ENCODE measurements at regions not wholly inside any gene's neighbourhood (a gene's known extent, or its start where the extent isn't known, plus 50 kb on each side); places are given as distances from the start of the nearest gene placed in this dataset.

- ChIA-PET SMC1A (ENCODE audit: uncharacterized antibody, unreplicated experiment) (no interaction called here), RAD21 (ENCODE audit: unreplicated experiment) (no interaction called here), POLR2A (no interaction called here), CTCF (no interaction called here)
- DNase-seq (ENCODE audit: low read depth, low spot score) (no peak), FAIRE-seq (no peak), ATAC-seq (no peak)
- H3K4me2 ChIP-seq (ENCODE audit: control insufficient read depth, insufficient read depth), result no peak overlapping the region
- no peaks in the 10 kb centered on the region for H3K79me2 ChIP-seq (ENCODE audit: control insufficient read depth, insufficient read depth, low read length)
- no peaks in the 10 kb centered on the region for H3K4me1 ChIP-seq (ENCODE audit: control insufficient read depth, insufficient read depth, low read length)
- intact Hi-C loops (cut with micrococcal nuclease; ENCODE audit: unreplicated experiment), result no loop called here
- no TSS peak for BruUV-seq (replicated peaks)
- H3K4me3 ChIP-seq, result no peak overlapping the region
- no peak overlapping the region for H3K27ac ChIP-seq (ENCODE audit: control insufficient read depth, insufficient read depth)
- TF ChIP-seq JUND (IDR thresholded peaks at IDR 0.05; ENCODE audit: low read depth, low read length), result no peak
- TF ChIP-seq NR2F1 (conservative IDR thresholded peaks at IDR 0.05), result no peak
- TF ChIP-seq SUPT20H (IDR thresholded peaks at IDR 0.05; ENCODE audit: borderline replicate concordance, control insufficient read depth, low read depth, low read length), result no peak
- no peak for TF ChIP-seq EP300 (IDR thresholded peaks at IDR 0.05; ENCODE audit: borderline replicate concordance in 1 of 2, control insufficient read depth in 1 of 2, low read depth in 2 of 2, low read length in 2 of 2)
- TF ChIP-seq BACH1 (IDR thresholded peaks at IDR 0.05; ENCODE audit: borderline replicate concordance), result no peak
- TF ChIP-seq EED (IDR thresholded peaks at IDR 0.05; ENCODE audit: low read depth), result no peak
- TF ChIP-seq POLR2AphosphoS2 (IDR thresholded peaks at IDR 0.05; ENCODE audit: low read depth, low read length), result no peak
- no peak for TF ChIP-seq POU2F2 (IDR thresholded peaks at IDR 0.05; ENCODE audit: borderline replicate concordance, low read depth, low read length)
- TF ChIP-seq NR2C1 (IDR thresholded peaks at IDR 0.05), result no peak
- no peak for TF ChIP-seq NBN (IDR thresholded peaks at IDR 0.05)
- no peak overlapping the region for H2AFZ ChIP-seq (ENCODE audit: control insufficient read depth, low read depth, low read length)
- no peaks in the 10 kb centered on the region for H3K27me3 ChIP-seq (replicated peaks in 1 of 2; ENCODE audit: control insufficient read depth in 2 of 2, insufficient read depth in 2 of 2, low read length in 1 of 2)
- WGBS (ENCODE audit: insufficient coverage, insufficient replicate concordance, low lambda C conversion rate, missing lambda C conversion rate), result 77% methylated on average over 2 of the region's 2 CpGs
- no peak overlapping the region for H3K9ac ChIP-seq (ENCODE audit: control insufficient read depth, insufficient read depth, low read length)
- no peaks in the 10 kb centered on the region for H4K20me1 ChIP-seq (ENCODE audit: control insufficient read depth, insufficient read depth)
- H3K36me3 ChIP-seq (ENCODE audit: control insufficient read depth in 2 of 2, insufficient read depth in 2 of 2, low read length in 1 of 2), result no peaks in the 10 kb centered on the region
- in situ Hi-C loops (cut with MboI), result no loop called here
- H3K9me3 ChIP-seq (replicated peaks; ENCODE audit: control insufficient read depth, insufficient read depth, low read length), result no peaks in the 10 kb centered on the region
These were observed 1005.5 kb downstream of the PCDH9 start for GRCh38 chr13:66224663-66225062.

GRCh38 chr13:66222926-66223325 lies 1007.2 kb downstream of the PCDH9 start:
- no peak overlapping the region for H3K4me3 ChIP-seq
- peak; percentile 21; the same call in 1 of the 3 replicates for ATAC-seq
- no peaks in the 10 kb centered on the region for H3K36me3 ChIP-seq (ENCODE audit: control insufficient read depth in 2 of 2, insufficient read depth in 2 of 2, low read length in 1 of 2)
- H2AFZ ChIP-seq (ENCODE audit: control insufficient read depth, low read depth, low read length), result no peak overlapping the region
- no peak overlapping the region for H3K27ac ChIP-seq (ENCODE audit: control insufficient read depth, insufficient read depth)
- ChIA-PET POLR2A (no interaction called here), CTCF (no interaction called here), SMC1A (ENCODE audit: uncharacterized antibody, unreplicated experiment) (no interaction called here), RAD21 (ENCODE audit: unreplicated experiment) (no interaction called here)
- no peaks in the 10 kb centered on the region for H3K9me3 ChIP-seq (replicated peaks; ENCODE audit: control insufficient read depth, insufficient read depth, low read length)
- BruUV-seq (replicated peaks), result no TSS peak
- no peak overlapping the region for H3K4me2 ChIP-seq (ENCODE audit: control insufficient read depth, insufficient read depth)
- in situ Hi-C loops (cut with MboI), result no loop called here
- H3K4me1 ChIP-seq (ENCODE audit: control insufficient read depth, insufficient read depth, low read length), result no peaks in the 10 kb centered on the region
- no peak for FAIRE-seq
- H3K9ac ChIP-seq (ENCODE audit: control insufficient read depth, insufficient read depth, low read length), result no peak overlapping the region
- DNase-seq (ENCODE audit: low read depth, low spot score), result no peak
- intact Hi-C loops (cut with micrococcal nuclease; ENCODE audit: unreplicated experiment), result no loop called here
- no peaks in the 10 kb centered on the region for H3K27me3 ChIP-seq (replicated peaks in 1 of 2; ENCODE audit: control insufficient read depth in 2 of 2, insufficient read depth in 2 of 2, low read length in 1 of 2)
- H4K20me1 ChIP-seq (ENCODE audit: control insufficient read depth, insufficient read depth), result no peaks in the 10 kb centered on the region
- no peaks in the 10 kb centered on the region for H3K79me2 ChIP-seq (ENCODE audit: control insufficient read depth, insufficient read depth, low read length)
- WGBS (ENCODE audit: insufficient coverage, insufficient replicate concordance, low lambda C conversion rate, missing lambda C conversion rate), result 15% methylated on average over 4 of the region's 4 CpGs
- TF ChIP-seq CHD2 (IDR thresholded peaks at IDR 0.05; ENCODE audit: borderline replicate concordance, low read depth, low read length) (no peak), RFX5 (IDR thresholded peaks at IDR 0.05; ENCODE audit: low read depth, low read length) (no peak), ZBTB33 (IDR thresholded peaks at IDR 0.05) (no peak), MXI1 (IDR thresholded peaks at IDR 0.05; ENCODE audit: low read depth, low read length) (no peak), KAT2A (conservative IDR thresholded peaks at IDR 0.05; ENCODE audit: control insufficient read depth, low read depth, low read length) (no peak), RCOR1 (conservative IDR thresholded peaks at IDR 0.05; ENCODE audit: low read depth, low read length) (no peak), ESRRA (IDR thresholded peaks at IDR 0.05; ENCODE audit: low read length) (no peak), BRCA1 (IDR thresholded peaks at IDR 0.05; ENCODE audit: low read depth, low read length) (no peak), HDGF (IDR thresholded peaks at IDR 0.05) (no peak), EED (IDR thresholded peaks at IDR 0.05; ENCODE audit: low read depth) (no peak)
